GM12864 (cell line): ENCODE measurements at regions not wholly inside any gene's neighbourhood (a gene's known extent, or its start where the extent isn't known, plus 50 kb on each side); places are given as distances from the start of the nearest gene placed in this dataset.
"Not testable (repeated sequence)": the region's sequence is repeated elsewhere in the genome, so short reads cannot be mapped to it uniquely, and the experiment has no call there.

Source experiments
- DNase-seq: peaks from one replicate; pipeline ENCODE4 v3.0.0-alpha.2; 2011; ENCODE audit warnings: low read depth
- H3K4me3 ChIP-seq: 2 replicates; pipeline ENCODE4 v1.5.1; 2011; ENCODE audit warnings: mild to moderate bottlenecking, low read depth, low read length, control low read depth
- TF ChIP-seq, protein P1 (sequence below): IDR thresholded peaks from 2 replicates; pipeline ENCODE4 v1.5.1; 2011; ENCODE audit warnings: low read depth, mild to moderate bottlenecking, moderate library complexity, low read length, control low read depth, inconsistent platforms; ENCODE audit errors: missing control alignments

DNA sequence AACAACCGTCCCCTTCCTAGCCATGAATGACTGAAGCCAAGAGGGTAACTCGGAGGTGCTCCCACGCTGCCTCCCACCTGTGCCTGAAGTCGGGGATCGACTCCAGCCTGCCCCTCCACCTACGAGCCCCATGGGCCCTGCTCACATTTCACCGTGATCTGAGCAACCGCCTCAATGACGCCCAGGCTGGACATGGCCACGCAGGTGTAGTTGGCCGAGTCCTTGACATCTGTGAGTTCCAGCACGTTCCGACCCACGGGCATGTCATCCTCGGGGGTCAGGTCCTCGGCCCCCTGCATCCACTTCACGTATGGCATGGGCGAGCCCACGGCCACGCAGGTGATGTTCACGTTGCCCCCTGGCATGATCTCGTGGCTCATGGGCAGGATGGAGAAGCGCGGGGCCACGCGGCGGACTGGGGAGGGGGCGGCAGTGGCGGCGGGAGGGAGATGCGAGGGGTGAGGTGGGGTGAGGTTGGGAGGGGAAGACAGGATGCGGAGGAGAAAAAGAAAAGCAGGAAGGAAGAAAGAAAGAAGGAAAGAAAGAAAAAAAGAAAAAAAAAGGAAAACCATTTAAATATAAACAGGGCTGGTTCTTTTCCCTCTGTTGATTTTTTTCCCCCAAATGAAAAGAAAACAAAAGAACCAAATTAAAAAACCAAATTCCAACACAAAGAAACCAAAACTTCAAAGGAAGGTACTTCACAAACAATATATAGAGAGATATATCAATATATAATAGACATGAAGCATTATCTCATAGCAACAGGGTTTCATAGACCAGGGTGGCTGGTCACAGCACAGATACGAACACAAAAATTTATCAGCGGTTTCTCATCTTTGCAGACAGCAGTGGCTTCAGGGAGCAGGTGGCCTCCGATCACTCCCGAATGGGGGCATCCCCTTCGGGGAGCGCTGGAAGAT is 94.7 kb downstream of the PTPRS start:
- DNase-seq: no peak
- H3K4me3 ChIP-seq: no peak overlapping the region
- TF ChIP-seq, protein P1, sequence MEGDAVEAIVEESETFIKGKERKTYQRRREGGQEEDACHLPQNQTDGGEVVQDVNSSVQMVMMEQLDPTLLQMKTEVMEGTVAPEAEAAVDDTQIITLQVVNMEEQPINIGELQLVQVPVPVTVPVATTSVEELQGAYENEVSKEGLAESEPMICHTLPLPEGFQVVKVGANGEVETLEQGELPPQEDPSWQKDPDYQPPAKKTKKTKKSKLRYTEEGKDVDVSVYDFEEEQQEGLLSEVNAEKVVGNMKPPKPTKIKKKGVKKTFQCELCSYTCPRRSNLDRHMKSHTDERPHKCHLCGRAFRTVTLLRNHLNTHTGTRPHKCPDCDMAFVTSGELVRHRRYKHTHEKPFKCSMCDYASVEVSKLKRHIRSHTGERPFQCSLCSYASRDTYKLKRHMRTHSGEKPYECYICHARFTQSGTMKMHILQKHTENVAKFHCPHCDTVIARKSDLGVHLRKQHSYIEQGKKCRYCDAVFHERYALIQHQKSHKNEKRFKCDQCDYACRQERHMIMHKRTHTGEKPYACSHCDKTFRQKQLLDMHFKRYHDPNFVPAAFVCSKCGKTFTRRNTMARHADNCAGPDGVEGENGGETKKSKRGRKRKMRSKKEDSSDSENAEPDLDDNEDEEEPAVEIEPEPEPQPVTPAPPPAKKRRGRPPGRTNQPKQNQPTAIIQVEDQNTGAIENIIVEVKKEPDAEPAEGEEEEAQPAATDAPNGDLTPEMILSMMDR: no peak

DNA sequence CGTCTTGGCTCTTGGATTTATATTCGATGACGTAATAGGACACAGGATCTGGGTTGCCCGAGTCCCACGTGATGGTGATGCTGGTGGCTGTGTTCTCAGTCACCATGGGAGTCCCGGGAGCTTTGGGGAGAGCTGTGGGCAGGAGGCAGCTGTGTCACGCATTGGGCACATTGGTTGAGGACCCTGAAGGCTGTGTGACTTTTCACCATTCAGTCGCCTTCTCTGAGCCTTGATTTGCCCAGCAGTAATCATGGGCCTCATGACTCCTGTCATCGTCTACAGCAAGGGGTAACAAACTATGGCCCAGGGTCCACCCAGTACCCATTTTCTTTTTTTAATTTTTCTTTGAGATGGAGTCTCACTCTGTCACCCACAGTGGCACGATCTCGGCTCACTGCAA is 96.3 kb downstream of the PTPRS start:
- no peak for DNase-seq
- TF ChIP-seq, protein P1: no peak
- no peak overlapping the region for H3K4me3 ChIP-seq

DNA sequence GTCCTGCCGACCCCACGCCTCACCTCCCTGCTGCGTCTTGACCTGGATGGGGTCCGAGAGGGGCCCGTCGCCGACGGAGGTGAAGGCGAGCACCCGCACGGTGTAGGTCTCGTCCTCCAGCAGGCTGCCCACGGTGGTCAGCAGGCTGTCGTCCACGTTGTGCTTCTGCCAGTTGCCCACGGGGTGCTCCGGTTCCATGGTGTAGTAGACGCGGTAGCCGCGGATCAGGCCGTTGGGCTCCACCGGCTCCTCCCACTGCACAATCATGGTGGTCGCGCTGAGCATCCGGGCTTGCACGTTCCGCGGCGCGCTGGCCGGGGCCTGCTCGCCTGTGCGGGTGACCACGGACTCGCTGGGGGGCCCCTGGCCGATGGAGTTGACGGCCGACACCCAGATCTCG is 96.7 kb downstream of the PTPRS start:
- H3K4me3 ChIP-seq: no peak overlapping the region
- no peak for DNase-seq
- TF ChIP-seq, protein P1: no peak

DNA sequence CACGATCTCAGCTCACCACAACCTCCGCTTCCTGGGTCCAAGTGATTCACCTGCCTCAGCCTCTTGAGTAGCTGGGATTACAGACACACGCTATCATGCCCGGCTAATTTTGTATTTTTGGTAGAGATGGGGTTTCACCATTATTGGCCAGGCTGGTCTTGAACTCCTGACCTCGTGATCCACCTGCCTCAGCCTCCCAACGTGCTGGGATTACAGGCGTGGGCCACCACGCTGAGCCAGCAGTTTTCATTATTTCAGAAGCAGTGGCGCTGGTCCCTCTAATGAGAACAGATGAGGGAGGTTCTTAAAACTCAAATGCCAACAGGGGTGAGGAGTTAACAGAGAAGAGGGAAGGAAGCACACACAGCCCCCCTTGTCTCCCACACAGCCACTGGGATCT is 98.7 kb downstream of the PTPRS start:
- not testable (repeated sequence) for DNase-seq

GRCh38 chr19:5240011-5240410 is 100.6 kb downstream of the PTPRS start:
- no peak overlapping the region for H3K4me3 ChIP-seq
- no peak for DNase-seq
- TF ChIP-seq, protein P1: no peak

More for the DNA sequence above, 98.7 kb downstream of the PTPRS start:
- not testable (repeated sequence) for H3K4me3 ChIP-seq

DNA sequence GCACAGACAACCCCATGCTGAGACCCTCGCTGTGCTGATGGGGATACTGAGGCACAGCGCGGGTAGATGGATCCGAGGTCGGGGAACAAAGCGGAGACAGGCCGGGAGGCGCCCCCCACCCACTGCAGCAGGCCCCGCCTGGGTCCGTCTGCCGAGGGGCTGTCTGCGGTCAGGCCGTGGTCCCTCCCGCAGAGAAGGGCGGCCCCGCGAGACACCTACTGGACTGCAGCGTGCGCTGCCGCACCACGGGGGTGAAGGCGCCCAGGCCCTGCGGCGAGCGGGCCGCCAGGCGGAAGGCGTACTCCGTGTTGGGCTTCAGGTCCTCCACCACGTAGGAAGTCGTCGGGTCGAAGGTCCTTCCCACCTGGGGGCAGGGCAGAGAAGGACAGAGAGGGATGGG is 101.9 kb downstream of the PTPRS start:
- no peak overlapping the region for H3K4me3 ChIP-seq
- no peak for DNase-seq
- TF ChIP-seq, protein P1: no peak

- DNase-seq: no peak
- TF ChIP-seq, protein P1: no peak
- no peak overlapping the region for H3K4me3 ChIP-seq
Observed at GRCh38 chr19:5237939-5238480, 102.6 kb downstream of the PTPRS start.
